ENCODE measurements at regions not wholly inside any gene's neighbourhood (a gene's known extent, or its start where the extent isn't known, plus 50 kb on each side); places are given as distances from the start of the nearest gene placed in this dataset.

- no peak for TF ChIP-seq CTCF (IDR thresholded peaks at IDR 0.05; ENCODE audit: low read depth, low read length)
- no peak overlapping the region for H3K4me3 ChIP-seq (ENCODE audit: low read depth, low read length)
These were observed 108.1 kb upstream of the CCDC54 start for GRCh38 chr3:107269136-107269535.

GRCh38 chr3:107271787-107272387 lies 105.4 kb upstream of the CCDC54 start:
- H3K4me3 ChIP-seq (ENCODE audit: low read depth, low read length): no peak overlapping the region
- 0 out of 2 replicates have a peak, but pooled peaks have one; percentile 30 for TF ChIP-seq CTCF (IDR thresholded peaks at IDR 0.05; ENCODE audit: low read depth, low read length)

- H3K4me3 ChIP-seq (ENCODE audit: low read depth, low read length): no peak overlapping the region
- TF ChIP-seq CTCF (IDR thresholded peaks at IDR 0.05; ENCODE audit: low read depth, low read length): no peak
These were observed 104.8 kb upstream of the CCDC54 start for GRCh38 chr3:107272471-107272870.

- TF ChIP-seq CTCF (IDR thresholded peaks at IDR 0.05; ENCODE audit: low read depth, low read length): no peak
- no peak overlapping the region for H3K4me3 ChIP-seq (ENCODE audit: low read depth, low read length)
These were observed 104.4 kb upstream of the CCDC54 start for GRCh38 chr3:107272885-107273284.

- TF ChIP-seq CTCF (IDR thresholded peaks at IDR 0.05; ENCODE audit: low read depth, low read length): no peak
These were observed 103.5 kb upstream of the CCDC54 start for GRCh38 chr3:107273771-107274170.

GRCh38 chr3:107275511-107275910 lies 101.7 kb upstream of the CCDC54 start:
- no peak for TF ChIP-seq CTCF (IDR thresholded peaks at IDR 0.05; ENCODE audit: low read depth, low read length)
- no peak overlapping the region for H3K4me3 ChIP-seq (ENCODE audit: low read depth, low read length)

More at GRCh38 chr3:107273771-107274170, 103.5 kb upstream of the CCDC54 start:
- H3K4me3 ChIP-seq (ENCODE audit: low read depth, low read length): no peak overlapping the region

- no peak for TF ChIP-seq CTCF (IDR thresholded peaks at IDR 0.05; ENCODE audit: low read depth, low read length)
These were observed 93.3 kb upstream of the CCDC54 start for GRCh38 chr3:107283948-107284347.

More at GRCh38 chr3:107283948-107284347, 93.3 kb upstream of the CCDC54 start:
- H3K4me3 ChIP-seq (ENCODE audit: low read depth, low read length): no peak overlapping the region

Measured in WI38 (cell line).